ENCODE measurements at regions not wholly inside any gene's neighbourhood (a gene's known extent, or its start where the extent isn't known, plus 50 kb on each side); places are given as distances from the start of the nearest gene placed in this dataset.

DNA sequence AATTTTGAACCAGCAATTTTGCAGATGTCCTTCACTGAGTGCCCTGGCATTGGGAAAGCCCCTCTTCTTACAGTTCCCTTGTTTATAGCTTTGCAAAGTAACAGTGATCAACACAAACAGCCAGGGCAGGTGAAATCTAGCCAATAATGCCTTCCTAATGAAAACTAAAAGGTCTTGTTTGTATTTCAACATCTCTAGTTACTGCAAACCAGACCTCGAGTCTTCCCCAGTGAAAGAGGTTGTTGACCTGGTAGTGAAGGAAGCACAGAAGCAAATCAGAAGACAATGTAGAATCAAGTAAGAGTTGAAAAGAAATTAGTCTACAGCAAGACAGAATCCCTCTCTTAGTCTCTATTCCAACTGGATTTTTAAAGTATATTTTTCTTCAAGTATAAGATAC is 231.2 kb downstream of the SNX13 start:
- TF ChIP-seq GATA2 (IDR thresholded peaks at IDR 0.05; ENCODE audit: low read depth, low read length) (no peak), GATA3 (IDR thresholded peaks at IDR 0.05; ENCODE audit: low read depth, low read length) (no peak)
